ENCODE measurements at regions not wholly inside any gene's neighbourhood (a gene's known extent, or its start where the extent isn't known, plus 50 kb on each side); places are given as distances from the start of the nearest gene placed in this dataset.

GRCh38 chr1:172883387-172883791, 167.4 kb downstream of the TNFSF18 start:
- Histone ChIP-seq H3K9me3 (replicated peaks; ENCODE audit: insufficient read depth, low read length) (no peaks in the 10 kb centered on the region), H3K4me2 (ENCODE audit: low read depth, low read length) (peak overlapping the region; percentile 56), H4K20me1 (ENCODE audit: insufficient read depth, low read length) (peaks cover 9% of the 10 kb centered on the region), H3K9ac (ENCODE audit: low read length) (no peak overlapping the region), H3K4me3 (ENCODE audit: low read length) (peak overlapping the region; percentile 8; the same call in 1 of the 2 replicates), H3F3A (ENCODE audit: insufficient read depth, low read length) (peaks cover 17% of the 10 kb centered on the region), H3K27me3 (replicated peaks; ENCODE audit: insufficient read depth, low read length) (peaks cover 88% of the 10 kb centered on the region), H3K4me1 (ENCODE audit: low read length) (peaks cover 17% of the 10 kb centered on the region), H3K36me3 (replicated peaks; ENCODE audit: insufficient read depth, low read length) (no peaks in the 10 kb centered on the region), H2AFZ (ENCODE audit: low read length) (no peak overlapping the region), H3K79me2 (ENCODE audit: low read length) (no peaks in the 10 kb centered on the region), H3K9me2 (replicated peaks; ENCODE audit: insufficient read depth, low read length) (no peaks in the 10 kb centered on the region), H3K27ac (ENCODE audit: low read length) (no peak overlapping the region)
- TF ChIP-seq EZH2phosphoT487 (IDR thresholded peaks at IDR 0.05; ENCODE audit: low read length) = no peak
- no peak for TF ChIP-seq CTCF (IDR thresholded peaks at IDR 0.05; ENCODE audit: low read length)
- no peak for TF ChIP-seq EZH2 (optimal IDR thresholded peaks at IDR 0.05; ENCODE audit: low read depth, low read length)
- peak; percentile 47 for DNase-seq

DNA sequence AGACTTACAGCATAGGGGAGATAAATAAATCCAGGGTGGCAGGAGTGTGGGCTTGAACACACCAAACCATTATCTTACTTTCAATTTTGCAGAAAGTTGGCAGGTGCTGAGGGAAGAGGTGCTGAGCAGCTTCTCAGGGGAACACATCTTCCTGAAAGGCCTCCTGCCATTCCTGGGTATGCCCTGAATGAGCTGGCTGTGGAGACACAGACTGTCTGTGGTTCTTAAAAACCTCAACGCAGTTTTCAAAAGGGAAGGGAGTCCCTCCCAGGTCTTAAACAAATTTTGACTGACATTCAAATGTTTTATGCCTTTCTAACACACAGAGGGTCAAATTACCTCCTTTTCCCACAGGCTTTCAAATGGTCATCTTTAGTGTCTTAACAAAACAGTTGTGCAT, 166.9 kb downstream of the TNFSF18 start:
- DNase-seq = peak; percentile 48
- peaks cover 92% of the 10 kb centered on the region for H3K27me3 ChIP-seq (replicated peaks; ENCODE audit: insufficient read depth, low read length)
- peaks cover 17% of the 10 kb centered on the region for H3K4me1 ChIP-seq (ENCODE audit: low read length)
- H3K9ac ChIP-seq (ENCODE audit: low read length) = no peak overlapping the region
- H3K27ac ChIP-seq (ENCODE audit: low read length) = no peak overlapping the region
- peak overlapping the region; percentile 8; the same call in 1 of the 2 replicates for H3K4me3 ChIP-seq (ENCODE audit: low read length)
- no peaks in the 10 kb centered on the region for H3K9me2 ChIP-seq (replicated peaks; ENCODE audit: insufficient read depth, low read length)
- H2AFZ ChIP-seq (ENCODE audit: low read length) = no peak overlapping the region
- H4K20me1 ChIP-seq (ENCODE audit: insufficient read depth, low read length) = peaks cover 9% of the 10 kb centered on the region
- no peaks in the 10 kb centered on the region for H3K79me2 ChIP-seq (ENCODE audit: low read length)
- TF ChIP-seq EZH2 (optimal IDR thresholded peaks at IDR 0.05; ENCODE audit: low read depth, low read length) = no peak
- no peak for TF ChIP-seq CTCF (IDR thresholded peaks at IDR 0.05; ENCODE audit: low read length)
- H3F3A ChIP-seq (ENCODE audit: insufficient read depth, low read length) = peaks cover 17% of the 10 kb centered on the region
- H3K9me3 ChIP-seq (replicated peaks; ENCODE audit: insufficient read depth, low read length) = no peaks in the 10 kb centered on the region
- peak overlapping the region; percentile 56 for H3K4me2 ChIP-seq (ENCODE audit: low read depth, low read length)
- no peaks in the 10 kb centered on the region for H3K36me3 ChIP-seq (replicated peaks; ENCODE audit: insufficient read depth, low read length)

DNA sequence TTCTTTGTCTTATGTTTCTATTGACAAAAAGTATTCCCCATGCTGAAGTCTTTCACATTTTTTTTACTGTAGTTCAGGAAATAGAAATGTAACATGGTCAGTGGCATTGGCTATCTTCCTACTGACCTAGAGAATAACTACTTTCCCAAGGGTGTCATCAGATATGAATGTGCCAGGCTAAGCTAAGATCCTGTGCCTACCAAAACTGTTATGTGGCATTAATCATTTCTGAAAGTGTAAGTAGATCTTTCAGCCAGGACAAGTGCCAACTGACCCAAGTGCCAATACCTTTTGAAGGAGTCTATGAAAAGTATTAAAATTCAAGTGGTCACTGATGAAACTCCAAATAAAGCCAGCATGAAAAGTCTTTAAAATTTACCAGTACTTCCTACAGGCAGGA, 165.3 kb downstream of the TNFSF18 start:
- Histone ChIP-seq H3K4me2 (ENCODE audit: low read depth, low read length) (no peak overlapping the region), H3K27me3 (replicated peaks; ENCODE audit: insufficient read depth, low read length) (peaks cover 96% of the 10 kb centered on the region), H3K27ac (ENCODE audit: low read length) (no peak overlapping the region), H4K20me1 (ENCODE audit: insufficient read depth, low read length) (peaks cover 9% of the 10 kb centered on the region), H3K36me3 (replicated peaks; ENCODE audit: insufficient read depth, low read length) (no peaks in the 10 kb centered on the region), H3K9me3 (replicated peaks; ENCODE audit: insufficient read depth, low read length) (no peaks in the 10 kb centered on the region), H2AFZ (ENCODE audit: low read length) (no peak overlapping the region), H3K9me2 (replicated peaks; ENCODE audit: insufficient read depth, low read length) (no peaks in the 10 kb centered on the region), H3K9ac (ENCODE audit: low read length) (no peak overlapping the region), H3K4me1 (ENCODE audit: low read length) (peaks cover 17% of the 10 kb centered on the region), H3K79me2 (ENCODE audit: low read length) (no peaks in the 10 kb centered on the region), H3F3A (ENCODE audit: insufficient read depth, low read length) (peaks cover 17% of the 10 kb centered on the region), H3K4me3 (ENCODE audit: low read length) (no peak overlapping the region)
- TF ChIP-seq CTCF (IDR thresholded peaks at IDR 0.05; ENCODE audit: low read length) (no peak), EZH2 (optimal IDR thresholded peaks at IDR 0.05; ENCODE audit: low read depth, low read length) (no peak), EZH2phosphoT487 (IDR thresholded peaks at IDR 0.05; ENCODE audit: low read length) (no peak)
- DNase-seq = no peak

Measured in MM.1S (cell line).